ENCODE measurements at regions not wholly inside any gene's neighbourhood (a gene's known extent, or its start where the extent isn't known, plus 50 kb on each side); places are given as distances from the start of the nearest gene placed in this dataset.

DNA sequence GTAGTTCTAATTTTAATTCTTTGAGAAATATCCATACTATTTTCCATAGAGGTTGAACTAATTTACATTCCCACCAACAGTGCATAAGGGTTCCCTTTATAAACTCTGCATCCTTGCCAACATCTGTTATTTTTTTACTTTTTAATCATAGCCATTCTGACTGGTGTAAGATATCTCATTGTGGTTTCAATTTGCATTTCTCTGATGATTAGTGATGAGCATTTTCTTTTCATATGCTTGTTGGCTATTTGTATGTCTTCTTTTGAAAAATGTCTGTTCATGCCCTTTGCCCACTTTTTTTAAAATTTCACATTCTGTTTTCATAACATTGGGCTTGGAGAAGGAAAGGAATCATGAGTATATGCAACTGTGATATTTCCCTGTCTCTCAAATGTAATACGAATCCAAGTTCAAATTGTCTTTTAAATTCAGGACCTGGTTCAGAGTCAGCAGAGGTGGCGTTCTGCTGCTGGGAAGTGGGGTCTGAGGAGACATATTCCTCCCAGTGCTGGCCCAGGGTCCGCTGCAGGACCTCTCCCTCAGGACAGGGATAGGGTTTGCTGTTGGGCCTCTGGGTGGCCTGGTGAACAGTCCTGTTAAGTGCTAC, 81.2 kb upstream of the ETV6 start:
- H3K36me3 ChIP-seq (ENCODE audit: control insufficient read depth in 2 of 2, insufficient read depth in 2 of 2, low read length in 2 of 2): no peaks in the 10 kb centered on the region
- no peak overlapping the region for H3K4me3 ChIP-seq (ENCODE audit: low read length in 2 of 2)
- H3K27ac ChIP-seq (ENCODE audit: low read length): no peak overlapping the region
- no peaks in the 10 kb centered on the region for H3K4me1 ChIP-seq (ENCODE audit: control insufficient read depth, insufficient read depth, low read length)
- no peak overlapping the region for H3K9ac ChIP-seq (ENCODE audit: low read length in 2 of 2)
- H3K27me3 ChIP-seq (ENCODE audit: control insufficient read depth in 1 of 2, insufficient read depth in 2 of 2, low read length in 2 of 2): no peaks in the 10 kb centered on the region
- no peaks in the 10 kb centered on the region for H3K9me3 ChIP-seq (ENCODE audit: control insufficient read depth in 2 of 2, low read length in 2 of 2)

DNA sequence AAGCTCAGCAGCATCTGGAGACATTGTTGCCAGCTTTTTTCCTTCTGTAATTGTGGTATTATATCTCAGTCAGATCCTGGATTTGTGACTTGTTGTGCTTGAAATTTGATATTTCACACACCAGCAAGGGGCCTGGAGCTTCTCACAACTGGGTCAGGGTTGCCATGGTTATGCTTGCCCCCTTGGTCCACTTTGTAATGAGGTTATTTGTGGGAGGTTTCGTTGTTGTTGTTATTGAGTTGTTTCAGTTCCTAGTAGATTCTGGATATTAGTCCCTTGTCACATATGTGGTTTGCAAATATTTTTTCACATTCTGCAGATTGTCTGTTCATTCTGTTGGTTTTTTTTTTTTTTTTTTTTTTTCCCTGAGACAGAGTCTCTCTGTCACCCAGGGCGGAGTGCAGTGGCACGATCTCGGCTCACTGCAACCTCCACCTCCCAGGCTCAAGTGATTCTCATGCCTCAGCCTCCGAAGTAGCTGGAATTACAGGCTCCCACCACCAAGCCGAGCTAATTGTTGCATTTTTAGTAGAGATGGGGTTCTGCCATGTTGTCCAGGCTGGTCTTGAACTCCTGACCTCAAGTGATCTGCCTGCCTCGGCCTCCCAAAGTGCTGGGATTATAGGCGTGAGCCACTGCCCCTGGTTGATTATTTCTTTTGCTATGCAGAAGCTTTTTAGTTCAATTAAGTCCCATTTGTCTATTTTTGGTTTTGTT, 80.6 kb upstream of the ETV6 start:
- Histone ChIP-seq H3K9ac (ENCODE audit: low read length in 2 of 2) (no peak overlapping the region), H3K4me3 (ENCODE audit: low read length in 2 of 2) (no peak overlapping the region), H3K27ac (ENCODE audit: low read length) (no peak overlapping the region), H3K4me1 (ENCODE audit: control insufficient read depth, insufficient read depth, low read length) (no peaks in the 10 kb centered on the region), H3K27me3 (ENCODE audit: control insufficient read depth in 1 of 2, insufficient read depth in 2 of 2, low read length in 2 of 2) (no peaks in the 10 kb centered on the region), H3K36me3 (ENCODE audit: control insufficient read depth in 2 of 2, insufficient read depth in 2 of 2, low read length in 2 of 2) (no peaks in the 10 kb centered on the region), H3K9me3 (ENCODE audit: control insufficient read depth in 2 of 2, low read length in 2 of 2) (no peaks in the 10 kb centered on the region)

DNA sequence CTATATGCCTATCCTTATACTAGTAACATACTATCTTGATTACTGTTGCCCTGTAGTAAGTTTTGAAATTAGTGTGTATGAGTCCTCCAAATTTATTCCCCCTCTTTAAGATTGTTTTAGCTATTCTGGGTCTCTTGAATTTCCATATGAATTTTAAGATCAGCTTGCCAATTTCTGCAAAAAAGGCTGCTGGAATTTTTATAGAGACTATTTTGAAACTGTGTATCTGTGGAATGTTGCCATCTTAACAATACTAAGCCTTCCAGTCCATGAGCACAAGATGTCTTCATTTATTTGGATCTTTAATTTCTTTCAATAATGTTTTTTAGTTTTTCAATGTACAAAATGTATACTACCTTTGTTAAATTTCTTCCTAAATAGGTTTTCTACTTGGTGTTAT, 79.8 kb upstream of the ETV6 start:
- Histone ChIP-seq H3K4me3 (ENCODE audit: low read length in 2 of 2) (no peak overlapping the region), H3K9ac (ENCODE audit: low read length in 2 of 2) (no peak overlapping the region), H3K27me3 (ENCODE audit: control insufficient read depth in 1 of 2, insufficient read depth in 2 of 2, low read length in 2 of 2) (no peaks in the 10 kb centered on the region), H3K4me1 (ENCODE audit: control insufficient read depth, insufficient read depth, low read length) (no peaks in the 10 kb centered on the region), H3K9me3 (ENCODE audit: control insufficient read depth in 2 of 2, low read length in 2 of 2) (no peaks in the 10 kb centered on the region), H3K27ac (ENCODE audit: low read length) (no peak overlapping the region), H3K36me3 (ENCODE audit: control insufficient read depth in 2 of 2, insufficient read depth in 2 of 2, low read length in 2 of 2) (no peaks in the 10 kb centered on the region)

DNA sequence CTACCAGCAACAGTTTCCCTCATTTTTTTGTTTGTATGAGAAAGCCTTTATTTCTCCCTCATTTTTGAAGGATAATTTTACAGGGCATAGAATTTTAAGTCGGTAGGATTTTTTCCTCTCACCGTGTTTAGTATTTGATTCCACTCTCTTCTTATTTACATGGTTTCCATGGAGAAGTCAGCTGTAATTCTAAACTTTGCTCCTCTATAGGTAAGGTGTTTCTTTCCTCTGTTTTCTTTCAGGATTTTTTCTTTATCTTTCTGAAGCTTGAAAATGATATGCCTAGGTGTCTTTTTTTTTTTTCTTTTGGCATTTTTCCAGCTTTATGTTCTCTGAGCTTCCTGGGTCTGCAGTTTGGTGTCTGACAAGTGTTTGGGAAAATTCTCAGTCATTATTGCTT, 75.6 kb upstream of the ETV6 start:
- Histone ChIP-seq H3K27me3 (ENCODE audit: control insufficient read depth in 1 of 2, insufficient read depth in 2 of 2, low read length in 2 of 2) (no peaks in the 10 kb centered on the region), H3K36me3 (ENCODE audit: control insufficient read depth in 2 of 2, insufficient read depth in 2 of 2, low read length in 2 of 2) (no peaks in the 10 kb centered on the region), H3K4me3 (ENCODE audit: low read length in 2 of 2) (no peak overlapping the region), H3K4me1 (ENCODE audit: control insufficient read depth, insufficient read depth, low read length) (peaks cover 4% of the 10 kb centered on the region), H3K9ac (ENCODE audit: low read length in 2 of 2) (no peak overlapping the region), H3K27ac (ENCODE audit: low read length) (no peak overlapping the region), H3K9me3 (ENCODE audit: control insufficient read depth in 2 of 2, low read length in 2 of 2) (no peaks in the 10 kb centered on the region)

DNA sequence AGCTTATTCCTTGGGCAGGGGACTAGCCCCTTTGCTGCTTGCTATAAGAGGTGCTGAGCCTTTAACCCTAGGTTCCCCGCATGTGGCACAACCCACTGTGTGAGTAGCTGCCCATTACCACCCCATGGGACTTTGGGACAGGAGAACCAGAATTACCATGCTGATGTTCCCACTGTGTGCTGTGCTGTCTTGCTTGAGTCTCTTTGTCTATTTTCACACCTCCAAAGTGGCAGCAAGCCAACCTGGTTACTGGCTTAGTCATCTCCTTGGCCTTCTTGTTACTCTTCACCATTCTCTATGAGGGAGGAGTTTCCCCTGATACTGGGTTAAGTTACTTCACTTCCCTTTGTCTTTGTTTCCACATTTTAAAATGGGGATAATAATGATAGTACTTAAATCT, 73.4 kb upstream of the ETV6 start:
- Histone ChIP-seq H3K36me3 (ENCODE audit: control insufficient read depth in 2 of 2, insufficient read depth in 2 of 2, low read length in 2 of 2) (no peaks in the 10 kb centered on the region), H3K4me3 (ENCODE audit: low read length in 2 of 2) (no peak overlapping the region), H3K9ac (ENCODE audit: low read length in 2 of 2) (no peak overlapping the region), H3K4me1 (ENCODE audit: control insufficient read depth, insufficient read depth, low read length) (peaks cover 15% of the 10 kb centered on the region), H3K9me3 (ENCODE audit: control insufficient read depth in 2 of 2, low read length in 2 of 2) (no peaks in the 10 kb centered on the region), H3K27me3 (ENCODE audit: control insufficient read depth in 1 of 2, insufficient read depth in 2 of 2, low read length in 2 of 2) (no peaks in the 10 kb centered on the region), H3K27ac (ENCODE audit: low read length) (no peak overlapping the region)

DNA sequence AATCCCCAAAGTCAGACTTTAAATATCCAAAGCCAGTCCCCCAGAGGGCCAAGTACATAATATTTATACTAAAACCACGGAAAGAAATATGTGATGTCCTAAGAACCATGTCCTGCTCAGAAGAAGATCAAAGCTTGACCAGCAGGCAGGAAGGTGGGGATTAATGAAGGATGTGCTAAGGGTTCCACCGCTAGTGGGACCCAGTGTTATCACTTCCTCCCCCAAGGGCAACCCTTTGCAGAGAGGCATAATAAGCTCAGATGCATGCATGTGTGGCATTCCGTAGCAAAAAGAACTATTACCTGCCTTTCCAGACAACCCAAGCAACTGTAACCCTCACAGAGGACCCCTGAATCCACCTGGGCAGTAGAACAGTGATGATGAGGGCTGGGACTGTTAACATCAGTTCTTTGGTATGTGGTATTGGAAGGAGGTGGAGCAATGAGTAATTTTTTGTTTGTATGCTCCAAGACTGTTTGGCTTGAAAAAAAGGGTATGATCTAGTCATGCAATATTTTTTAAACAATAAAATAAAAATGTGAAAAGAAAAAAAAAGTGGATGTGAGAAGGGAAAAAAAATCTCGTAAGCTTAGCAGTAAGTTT, 71.7 kb upstream of the ETV6 start:
- Histone ChIP-seq H3K4me3 (ENCODE audit: low read length in 2 of 2) (no peak overlapping the region), H3K9me3 (ENCODE audit: control insufficient read depth in 2 of 2, low read length in 2 of 2) (no peaks in the 10 kb centered on the region), H3K27me3 (ENCODE audit: control insufficient read depth in 1 of 2, insufficient read depth in 2 of 2, low read length in 2 of 2) (no peaks in the 10 kb centered on the region), H3K36me3 (ENCODE audit: control insufficient read depth in 2 of 2, insufficient read depth in 2 of 2, low read length in 2 of 2) (no peaks in the 10 kb centered on the region), H3K9ac (ENCODE audit: low read length in 2 of 2) (no peak overlapping the region), H3K4me1 (ENCODE audit: control insufficient read depth, insufficient read depth, low read length) (peaks cover 18% of the 10 kb centered on the region), H3K27ac (ENCODE audit: low read length) (no peak overlapping the region)

DNA sequence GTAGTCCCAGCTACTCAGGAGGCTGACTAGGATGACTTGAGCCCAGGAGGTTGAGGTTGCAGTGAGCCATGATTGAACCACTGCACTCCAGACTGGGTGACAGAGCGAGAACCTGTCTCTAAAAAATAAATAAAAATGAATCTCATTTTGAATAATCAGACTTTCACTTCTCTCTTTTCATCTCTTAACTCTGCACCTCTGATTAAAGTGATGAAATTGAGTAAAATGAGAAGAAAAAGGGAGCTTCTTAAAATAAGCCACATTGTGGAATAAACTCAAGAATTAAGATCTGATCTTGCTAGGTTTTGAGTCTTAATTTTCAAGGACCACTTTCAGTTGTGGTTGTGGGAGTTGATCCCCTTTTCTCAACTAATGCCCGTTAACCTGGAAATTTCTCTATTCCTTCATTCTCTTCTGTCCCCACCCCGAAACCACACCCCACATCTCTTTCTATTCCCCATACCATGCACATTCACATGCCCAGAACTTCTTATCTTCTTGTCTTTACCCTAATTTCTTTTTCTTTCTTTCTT, 70.9 kb upstream of the ETV6 start:
- H3K27me3 ChIP-seq (ENCODE audit: control insufficient read depth in 1 of 2, insufficient read depth in 2 of 2, low read length in 2 of 2): no peaks in the 10 kb centered on the region
- H3K9me3 ChIP-seq (ENCODE audit: control insufficient read depth in 2 of 2, low read length in 2 of 2): no peaks in the 10 kb centered on the region
- H3K4me3 ChIP-seq (ENCODE audit: low read length in 2 of 2): no peak overlapping the region
- no peak overlapping the region for H3K9ac ChIP-seq (ENCODE audit: low read length in 2 of 2)
- no peaks in the 10 kb centered on the region for H3K36me3 ChIP-seq (ENCODE audit: control insufficient read depth in 2 of 2, insufficient read depth in 2 of 2, low read length in 2 of 2)
- H3K4me1 ChIP-seq (ENCODE audit: control insufficient read depth, insufficient read depth, low read length): peaks cover 18% of the 10 kb centered on the region
- H3K27ac ChIP-seq (ENCODE audit: low read length): no peak overlapping the region

DNA sequence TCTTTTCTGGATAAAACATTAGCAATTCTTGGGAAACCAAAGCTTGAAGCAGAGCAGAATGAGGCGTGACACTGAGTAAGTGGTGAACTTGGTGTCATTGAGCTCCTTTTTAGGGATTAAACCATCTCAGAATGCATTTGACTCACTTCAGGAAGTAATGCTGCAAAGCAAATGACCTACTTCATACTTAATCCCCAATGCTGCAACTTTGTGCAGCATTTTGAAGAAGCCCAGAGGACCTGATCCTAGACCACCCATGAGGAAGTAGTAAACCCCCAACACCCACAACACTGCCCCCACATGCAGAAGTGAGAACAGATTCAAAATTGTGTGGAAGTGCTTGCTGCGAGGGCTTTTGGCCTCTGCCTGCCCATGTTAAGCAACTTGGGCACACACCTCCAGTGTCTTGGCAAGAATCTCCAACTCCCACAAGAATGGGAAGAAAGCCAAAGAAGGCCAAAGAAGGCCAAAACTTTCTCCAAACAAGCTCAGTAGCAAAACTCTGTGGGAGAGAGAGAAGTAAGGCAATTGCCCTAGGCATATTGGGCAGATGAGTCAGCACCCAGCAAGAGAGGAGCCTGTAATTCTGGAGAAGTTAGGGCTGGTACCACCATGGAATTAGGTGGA, 69.2 kb upstream of the ETV6 start:
- H3K9ac ChIP-seq (ENCODE audit: low read length in 2 of 2): no peak overlapping the region
- H3K27me3 ChIP-seq (ENCODE audit: control insufficient read depth in 1 of 2, insufficient read depth in 2 of 2, low read length in 2 of 2): no peaks in the 10 kb centered on the region
- peak overlapping the region; percentile 62 for H3K27ac ChIP-seq (ENCODE audit: low read length)
- no peaks in the 10 kb centered on the region for H3K9me3 ChIP-seq (ENCODE audit: control insufficient read depth in 2 of 2, low read length in 2 of 2)
- peaks cover 18% of the 10 kb centered on the region for H3K4me1 ChIP-seq (ENCODE audit: control insufficient read depth, insufficient read depth, low read length)
- H3K4me3 ChIP-seq (ENCODE audit: low read length in 2 of 2): peak overlapping the region in 1 of 2 donors; percentile 29
- no peaks in the 10 kb centered on the region for H3K36me3 ChIP-seq (ENCODE audit: control insufficient read depth in 2 of 2, insufficient read depth in 2 of 2, low read length in 2 of 2)

DNA sequence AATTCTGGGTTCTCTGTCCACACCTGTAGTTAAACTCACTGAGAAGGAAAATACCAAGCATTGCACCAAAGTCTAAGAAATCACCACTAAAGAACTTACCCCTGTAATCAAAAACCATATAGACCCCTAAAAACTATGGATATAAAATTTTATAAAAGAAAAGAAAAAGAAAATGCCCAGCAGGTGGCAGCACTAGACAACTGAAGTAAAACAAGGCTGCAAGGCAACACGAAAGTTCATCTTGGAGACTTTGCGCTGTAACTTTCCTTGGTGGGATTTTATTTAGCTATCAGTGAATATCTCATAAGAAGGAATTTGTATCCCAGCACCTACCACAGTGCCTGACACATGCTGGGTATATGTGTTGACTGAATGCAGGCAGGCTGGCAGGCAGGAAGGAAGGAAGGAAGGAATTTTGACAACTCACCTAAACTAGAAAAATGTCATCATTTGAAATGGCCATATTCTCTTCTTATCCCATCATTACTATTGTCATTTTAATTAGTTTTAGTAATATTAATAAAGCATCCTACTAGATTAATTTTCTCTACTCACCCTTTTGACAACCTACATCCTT, 68.2 kb upstream of the ETV6 start:
- no peaks in the 10 kb centered on the region for H3K9me3 ChIP-seq (ENCODE audit: control insufficient read depth in 2 of 2, low read length in 2 of 2)
- H3K36me3 ChIP-seq (ENCODE audit: control insufficient read depth in 2 of 2, insufficient read depth in 2 of 2, low read length in 2 of 2): no peaks in the 10 kb centered on the region
- H3K27ac ChIP-seq (ENCODE audit: low read length): no peak overlapping the region
- no peak overlapping the region for H3K9ac ChIP-seq (ENCODE audit: low read length in 2 of 2)
- H3K27me3 ChIP-seq (ENCODE audit: control insufficient read depth in 1 of 2, insufficient read depth in 2 of 2, low read length in 2 of 2): no peaks in the 10 kb centered on the region
- peak overlapping the region in 1 of 2 donors; percentile 29 for H3K4me3 ChIP-seq (ENCODE audit: low read length in 2 of 2)
- H3K4me1 ChIP-seq (ENCODE audit: control insufficient read depth, insufficient read depth, low read length): peaks cover 18% of the 10 kb centered on the region

DNA sequence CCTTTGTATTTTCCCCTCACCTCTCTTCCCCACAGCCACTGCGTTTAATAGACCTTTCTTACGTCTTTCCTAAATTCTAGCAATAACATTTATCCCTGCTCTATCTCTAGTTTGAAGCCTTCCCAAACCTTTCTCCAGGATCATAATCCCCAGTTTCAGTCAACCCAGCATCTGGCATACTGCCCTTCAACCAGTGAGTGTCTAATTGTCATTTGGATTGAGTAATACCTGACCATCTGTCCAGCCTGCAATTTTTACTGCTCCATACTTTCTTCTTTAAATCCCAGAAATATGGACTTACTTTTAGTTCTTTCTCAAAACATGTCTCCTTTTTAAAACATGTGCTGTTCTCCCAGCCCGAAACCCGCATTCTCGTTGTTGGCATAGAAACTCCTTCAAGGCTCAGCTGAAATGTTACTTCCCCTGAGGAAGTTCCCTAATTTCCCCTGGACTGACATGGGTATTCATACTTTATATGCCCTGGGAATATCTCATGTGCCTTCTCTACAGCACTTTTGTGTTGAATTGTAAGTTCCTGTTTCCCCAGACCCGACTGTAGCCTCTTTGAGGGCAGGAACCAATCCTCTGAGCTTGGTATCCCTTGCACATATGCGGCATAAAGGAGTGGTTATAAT, 65.1 kb upstream of the ETV6 start:
- H3K9ac ChIP-seq (ENCODE audit: low read length in 2 of 2): no peak overlapping the region
- H3K27ac ChIP-seq (ENCODE audit: low read length): no peak overlapping the region
- no peaks in the 10 kb centered on the region for H3K9me3 ChIP-seq (ENCODE audit: control insufficient read depth in 2 of 2, low read length in 2 of 2)
- no peak overlapping the region for H3K4me3 ChIP-seq (ENCODE audit: low read length in 2 of 2)
- H3K4me1 ChIP-seq (ENCODE audit: control insufficient read depth, insufficient read depth, low read length): peaks cover 14% of the 10 kb centered on the region
- H3K27me3 ChIP-seq (ENCODE audit: control insufficient read depth in 1 of 2, insufficient read depth in 2 of 2, low read length in 2 of 2): no peaks in the 10 kb centered on the region
- H3K36me3 ChIP-seq (ENCODE audit: control insufficient read depth in 2 of 2, insufficient read depth in 2 of 2, low read length in 2 of 2): no peaks in the 10 kb centered on the region
